ENCODE measurements at regions not wholly inside any gene's neighbourhood (a gene's known extent, or its start where the extent isn't known, plus 50 kb on each side); places are given as distances from the start of the nearest gene placed in this dataset.

- DNase-seq, result no peak
Observed at GRCh38 chr2:8540552-8541055, 141.3 kb upstream of the ID2 start.

- DNase-seq, result no peak
Observed at GRCh38 chr2:8541223-8541622, 140.6 kb upstream of the ID2 start.

DNA sequence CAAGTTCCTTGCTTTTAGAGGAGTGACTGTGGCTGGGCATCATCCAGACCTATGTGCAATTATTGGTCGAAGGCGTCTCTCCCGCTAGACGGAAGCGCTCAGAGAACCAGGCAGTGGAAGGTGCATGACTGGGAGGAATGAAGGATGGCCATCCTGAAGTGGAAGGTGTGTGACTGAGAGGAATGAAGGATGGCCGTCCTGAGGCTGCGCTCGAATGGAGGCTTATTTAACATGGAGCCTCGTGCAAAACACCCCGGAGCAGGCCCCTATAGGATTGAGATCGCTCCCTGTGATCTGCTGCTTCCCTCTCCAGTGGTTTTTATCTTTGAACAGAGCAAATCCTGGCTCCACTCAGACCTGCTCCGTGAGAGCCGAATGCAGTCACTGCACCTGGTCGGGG lies 140.2 kb upstream of the ID2 start:
- no peak for DNase-seq

DNA sequence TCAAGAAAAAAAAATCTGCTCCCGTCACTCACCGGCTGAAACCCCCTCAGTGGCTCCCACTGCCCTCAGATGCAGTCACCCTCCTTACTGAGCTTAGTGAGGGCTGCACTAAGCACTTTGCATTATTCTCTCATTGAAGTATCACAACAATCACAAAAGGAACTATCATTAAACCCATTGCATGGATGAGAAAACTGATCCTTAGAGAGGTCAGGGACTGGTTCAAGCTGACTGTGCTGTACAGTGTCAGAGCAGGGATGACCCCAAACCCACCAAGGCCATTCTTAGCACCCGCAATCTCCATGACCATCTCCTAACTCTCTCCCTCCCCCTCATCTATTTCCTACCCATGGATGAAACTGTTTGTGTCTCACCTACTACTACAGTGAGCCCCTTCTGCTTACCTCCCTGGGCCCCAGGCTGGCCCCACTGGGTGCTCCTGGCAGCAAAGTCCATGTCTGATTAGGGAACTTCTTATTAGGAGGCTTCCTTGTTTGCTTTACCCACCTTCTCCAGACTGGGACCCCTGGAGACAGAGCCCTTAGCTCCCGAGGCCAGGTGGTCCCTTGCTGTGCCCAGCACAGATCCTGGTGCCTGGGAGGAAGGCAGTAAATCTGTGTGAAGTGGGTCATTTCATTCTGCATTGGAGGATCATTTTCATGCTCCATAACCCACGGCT lies 139.3 kb upstream of the ID2 start:
- no peak for DNase-seq

GRCh38 chr2:8543060-8543382 lies 138.8 kb upstream of the ID2 start:
- DNase-seq, result no peak

- peak in 1 of 2 experiments; percentile 36 for DNase-seq
Observed at GRCh38 chr2:8543383-8544170, 138.3 kb upstream of the ID2 start.

- no peak for DNase-seq
Observed at GRCh38 chr2:8544171-8544785, 137.6 kb upstream of the ID2 start.

DNA sequence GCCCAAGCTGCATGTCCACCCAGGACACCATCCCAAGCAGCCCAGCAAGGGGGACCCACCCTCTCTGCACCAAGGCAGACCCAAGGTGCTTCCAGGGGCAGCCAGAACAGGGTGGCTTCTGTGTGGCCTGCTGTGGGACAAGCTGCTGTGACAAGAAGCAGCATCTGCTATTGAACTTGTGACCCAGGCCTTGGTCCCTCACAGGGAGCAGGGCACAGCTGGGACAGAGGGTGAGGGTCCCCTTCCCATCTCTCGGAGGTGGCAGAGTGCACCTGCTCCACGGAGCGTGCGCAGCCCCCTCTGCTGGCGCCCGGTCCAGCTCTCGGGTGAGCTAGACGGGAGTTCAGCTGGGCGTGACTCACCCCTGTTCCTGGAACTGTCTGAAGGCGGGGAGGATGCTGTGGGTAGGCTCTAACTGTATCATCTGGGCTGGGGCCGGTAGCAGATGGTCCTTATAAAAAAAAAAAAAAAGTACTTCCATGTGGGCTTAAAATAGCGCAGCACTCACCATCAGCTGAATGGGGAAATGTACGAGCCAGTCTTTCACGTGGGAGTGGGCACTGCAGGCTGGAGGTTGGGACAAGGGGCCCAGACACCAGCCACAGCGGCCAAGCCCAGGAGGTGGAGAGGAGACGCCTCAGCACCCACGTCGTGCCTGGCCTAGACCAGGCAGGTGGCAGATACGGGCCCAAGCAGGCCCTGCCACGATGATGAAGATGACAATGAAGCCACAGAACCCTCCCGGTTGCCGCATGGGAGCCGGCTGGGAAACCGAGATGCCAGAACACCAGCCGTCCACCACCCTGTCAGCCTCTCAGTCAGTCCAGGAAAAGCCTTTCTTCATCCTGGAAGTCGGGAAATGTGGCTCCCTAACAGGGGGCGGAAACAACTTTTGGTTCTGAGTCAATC lies 136.8 kb upstream of the ID2 start:
- DNase-seq, result no peak

DNA sequence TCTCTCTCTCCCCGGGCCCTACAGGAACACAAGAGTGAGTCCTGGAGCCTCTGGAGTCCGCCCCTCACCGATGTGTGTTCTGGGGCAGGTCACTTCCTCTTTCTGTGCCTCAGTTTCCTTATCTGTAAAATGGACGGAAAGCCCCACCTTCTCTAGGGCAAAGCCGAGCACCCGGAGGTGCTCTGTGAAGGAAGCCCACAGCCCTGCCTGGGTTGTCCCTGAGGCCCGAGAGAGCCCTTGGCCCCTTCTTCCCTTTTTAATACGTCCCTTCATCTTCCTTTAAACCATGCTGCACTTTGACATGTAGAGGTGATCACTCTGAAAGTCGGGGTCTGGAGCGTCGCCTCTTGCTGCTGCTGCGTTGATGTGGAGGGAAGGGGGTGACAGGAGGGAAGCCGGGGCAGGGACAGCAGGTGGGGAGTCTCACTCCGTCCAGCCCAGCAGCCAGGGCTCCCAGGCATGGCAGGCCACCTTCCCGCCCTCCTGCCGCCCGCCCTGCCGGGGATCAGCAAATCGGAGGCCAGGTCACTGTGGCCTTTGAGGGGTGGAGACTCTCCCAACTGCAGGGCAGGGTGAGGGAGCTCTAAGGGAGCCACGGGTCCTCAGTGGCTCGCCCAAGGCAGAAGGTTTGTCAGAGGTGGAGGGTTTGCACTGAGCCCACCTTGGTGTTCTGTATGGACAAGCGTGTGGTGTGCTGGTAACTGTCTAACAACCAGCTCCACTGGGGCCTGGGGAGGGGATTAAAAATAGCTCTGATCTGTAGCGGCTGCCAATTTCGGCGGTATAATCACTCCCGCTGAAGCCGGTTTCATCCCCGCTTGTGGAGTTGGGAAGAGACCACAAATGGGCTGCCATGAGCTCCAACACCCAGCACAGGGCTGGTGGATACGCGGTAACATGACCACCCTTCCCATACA lies 135.9 kb upstream of the ID2 start:
- no peak for DNase-seq

DNA sequence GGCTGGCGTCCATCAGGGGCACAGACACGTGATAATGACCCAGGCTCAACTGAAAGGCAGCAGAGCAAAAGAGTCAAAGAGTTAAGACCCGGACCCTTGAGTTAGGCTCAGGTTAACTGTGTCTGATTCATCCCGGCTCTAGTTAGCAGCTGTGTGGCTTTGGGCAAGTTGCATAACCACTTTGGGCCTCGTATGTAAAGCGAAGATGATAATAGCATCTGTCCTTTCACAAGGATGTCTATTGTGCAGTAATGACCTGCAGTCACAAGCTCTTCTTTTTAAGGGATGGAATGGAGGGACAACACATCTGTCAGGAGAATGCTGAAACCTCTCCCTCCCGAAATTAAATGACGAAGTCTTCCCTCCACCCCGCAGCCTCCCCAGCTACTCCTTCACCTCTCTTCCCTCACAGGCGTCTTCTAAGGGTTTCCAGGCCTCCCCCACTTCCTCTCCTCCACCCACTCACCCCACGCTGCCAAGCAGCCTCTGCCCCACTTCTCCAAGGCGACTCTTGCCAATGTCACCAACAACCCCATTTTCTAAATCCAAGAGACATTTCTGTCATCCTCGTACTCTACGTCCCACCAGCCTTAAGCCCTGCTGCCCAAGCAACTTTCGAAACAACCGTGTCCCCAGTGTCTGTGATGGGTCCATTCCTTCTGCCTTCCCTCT lies 135.1 kb upstream of the ID2 start:
- DNase-seq, result no peak

- DNase-seq, result no peak
Observed at GRCh38 chr2:8547284-8548064, 134.4 kb upstream of the ID2 start.

DNA sequence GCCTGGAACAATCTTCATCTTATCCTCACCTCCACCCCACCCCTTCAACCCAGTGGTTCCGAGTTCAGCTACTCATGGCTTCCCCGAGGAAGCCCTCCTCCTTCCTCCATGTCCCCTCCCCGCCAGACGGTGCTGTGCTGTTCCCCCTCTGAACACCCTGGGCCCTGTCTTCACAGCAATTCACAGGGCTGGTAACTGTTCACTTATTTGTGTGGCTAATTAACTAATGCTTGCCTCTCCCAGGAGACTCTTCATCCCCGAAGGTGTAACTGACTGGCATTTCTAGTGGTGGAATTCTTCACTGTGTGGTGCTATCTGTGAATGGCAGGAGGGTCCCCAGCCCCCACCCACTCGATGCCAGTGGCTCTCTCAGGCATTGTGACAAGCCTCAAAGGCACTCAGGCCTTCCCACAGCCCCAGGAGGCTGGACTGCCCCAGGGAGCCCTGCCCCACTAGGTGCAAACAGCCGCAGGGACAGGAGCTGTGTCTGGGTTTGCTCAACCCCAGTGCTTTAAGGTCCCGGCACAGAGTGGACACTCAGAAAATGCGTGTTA lies 133.7 kb upstream of the ID2 start:
- DNase-seq, result no peak

DNA sequence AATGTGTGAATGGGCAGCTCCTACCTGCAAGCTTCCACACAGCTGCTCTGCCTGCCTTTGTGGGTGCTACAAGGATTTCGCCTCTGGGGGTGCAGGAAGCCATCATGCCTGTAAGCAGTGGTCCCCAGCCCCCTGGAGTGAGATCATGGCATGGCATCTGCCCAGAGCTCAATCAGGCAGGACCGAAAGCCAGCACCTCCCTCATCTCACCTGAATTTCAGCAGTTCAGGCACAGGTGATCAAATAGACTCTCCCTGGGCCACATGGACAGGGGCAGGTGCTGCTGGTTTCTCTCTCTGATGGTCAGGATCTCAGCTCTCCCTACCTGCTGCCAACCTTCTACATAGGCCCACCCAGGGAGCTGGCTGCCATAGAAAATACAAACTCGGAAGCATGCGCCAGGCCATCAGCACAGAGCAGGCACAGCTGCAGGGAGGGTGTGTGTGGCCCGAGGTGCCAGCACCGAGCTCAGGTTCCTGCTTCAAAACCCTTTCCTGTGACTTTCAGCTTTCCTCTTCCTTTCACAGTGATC lies 133.2 kb upstream of the ID2 start:
- DNase-seq, result no peak

GRCh38 chr2:8549273-8549922 lies 132.5 kb upstream of the ID2 start:
- DNase-seq, result no peak

DNA sequence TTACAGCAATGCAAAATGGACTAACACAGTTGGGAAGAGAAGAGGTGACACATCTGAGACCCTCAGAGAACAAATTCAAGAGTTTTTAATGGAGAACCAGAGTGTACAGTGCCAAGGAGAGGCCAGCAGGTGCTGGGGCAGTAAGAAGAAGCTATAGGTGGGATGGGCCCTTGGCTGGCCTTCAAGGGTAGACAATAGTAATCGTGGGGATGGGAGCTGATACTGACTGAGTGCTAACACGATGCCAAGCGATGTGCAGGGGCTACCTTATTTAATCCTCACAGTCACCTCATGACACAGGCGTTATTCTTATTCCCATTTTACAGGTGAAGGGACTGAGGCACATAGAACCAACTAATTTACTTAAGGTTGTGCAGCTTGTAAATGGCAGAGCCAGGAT lies 131.9 kb upstream of the ID2 start:
- DNase-seq, result no peak

- no peak for DNase-seq
Observed at GRCh38 chr2:8550481-8550880, 131.4 kb upstream of the ID2 start.

- no peak for DNase-seq
Observed at GRCh38 chr2:8550937-8551621, 130.8 kb upstream of the ID2 start.

- no peak for DNase-seq
Observed at GRCh38 chr2:8551622-8552074, 130.2 kb upstream of the ID2 start.
